Activated naive CD8-positive, alpha-beta T cell treated with anti-CD3 and anti-CD28 coated beads, Interleukin-2, amount 10 ng/mL, durations not matched to agents 7 days and 5 days (primary cell): ENCODE measurements at regions not wholly inside any gene's neighbourhood (a gene's known extent, or its start where the extent isn't known, plus 50 kb on each side); places are given as distances from the start of the nearest gene placed in this dataset.
"Not testable (repeated sequence)": the region's sequence is repeated elsewhere in the genome, so short reads cannot be mapped to it uniquely, and the experiment has no call there.

Experiments
- ATAC-seq: fragments of 150-1000 bp; cut with Tn5 transposase; one replicate; pipeline ENCODE4 v1.10.0; 2021; ENCODE audit warnings: low read depth, moderate library complexity
- POLR2A ChIA-PET: fragments of 350-600 bp; sonication (Branson Sonifier 250); formaldehyde crosslinking; loops from one replicate; lab custom pipeline; 2021; ENCODE audit warnings: antibody characterized with exemption; lab: Charles Lee
- DNase-seq: peaks from one replicate; pipeline ENCODE4 v3.0.0; 2021
- H3K27ac Mint-ChIP-seq: one replicate; pipeline ENCODE4 v1.8.0; 2022; ENCODE audit warnings: mild to moderate bottlenecking, mixed read lengths
- H3K27me3 Mint-ChIP-seq: one replicate; pipeline ENCODE4 v1.8.0; 2022; ENCODE audit warnings: mild to moderate bottlenecking, moderate library complexity, mixed read lengths
- H3K36me3 Mint-ChIP-seq: one replicate; pipeline ENCODE4 v1.8.0; 2021; ENCODE audit warnings: mild to moderate bottlenecking, mixed read lengths
- H3K4me1 Mint-ChIP-seq: one replicate; pipeline ENCODE4 v1.8.0; 2021; ENCODE audit warnings: mixed read lengths
- H3K4me3 Mint-ChIP-seq: one replicate; pipeline ENCODE4 v1.8.0; 2022; ENCODE audit warnings: mild to moderate bottlenecking, moderate library complexity, mixed read lengths
- H3K9me3 Mint-ChIP-seq: one replicate; pipeline ENCODE4 v1.8.0; 2021; ENCODE audit warnings: mixed read lengths

DNA sequence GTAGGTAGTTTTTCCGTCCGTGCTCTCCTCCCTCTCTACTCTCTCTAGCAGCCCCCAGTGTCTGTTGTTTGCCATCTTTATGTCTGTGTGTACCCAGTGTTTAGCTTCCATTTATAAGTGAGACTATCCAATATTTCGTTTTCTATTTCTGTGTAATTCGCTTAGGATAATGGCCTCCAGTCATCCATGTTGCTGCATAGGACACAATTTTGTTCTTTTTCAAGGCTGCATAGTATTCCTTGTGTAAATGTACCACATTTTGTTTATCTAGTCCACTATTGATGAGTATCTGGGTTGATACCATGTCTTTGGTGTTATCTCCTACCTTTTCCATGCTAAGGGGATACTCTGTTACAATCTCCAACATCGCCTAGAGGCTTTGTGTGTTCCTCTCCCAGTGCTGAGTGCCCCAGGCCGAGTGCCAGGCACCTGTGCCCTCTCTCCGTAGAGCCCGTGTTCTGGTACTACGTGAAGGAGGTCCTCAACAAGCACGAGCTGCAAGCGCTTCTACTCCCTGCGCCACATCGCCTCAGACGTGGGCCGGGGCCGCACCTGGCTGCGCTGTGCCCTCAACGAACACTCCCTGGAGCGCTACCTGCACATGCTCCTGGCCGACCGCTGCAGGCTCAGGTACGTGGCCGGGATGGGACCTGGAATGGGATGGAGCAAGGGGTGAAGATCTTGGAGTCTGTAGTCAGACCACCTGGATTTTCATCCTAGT lies 51.0 kb downstream of the NPIPB11 start:
- H3K27ac Mint-ChIP-seq, H3K36me3 Mint-ChIP-seq, H3K4me1 Mint-ChIP-seq, POLR2A ChIA-PET, H3K9me3 Mint-ChIP-seq, H3K4me3 Mint-ChIP-seq, DNase-seq, ATAC-seq, H3K27me3 Mint-ChIP-seq: not testable (repeated sequence)

DNA sequence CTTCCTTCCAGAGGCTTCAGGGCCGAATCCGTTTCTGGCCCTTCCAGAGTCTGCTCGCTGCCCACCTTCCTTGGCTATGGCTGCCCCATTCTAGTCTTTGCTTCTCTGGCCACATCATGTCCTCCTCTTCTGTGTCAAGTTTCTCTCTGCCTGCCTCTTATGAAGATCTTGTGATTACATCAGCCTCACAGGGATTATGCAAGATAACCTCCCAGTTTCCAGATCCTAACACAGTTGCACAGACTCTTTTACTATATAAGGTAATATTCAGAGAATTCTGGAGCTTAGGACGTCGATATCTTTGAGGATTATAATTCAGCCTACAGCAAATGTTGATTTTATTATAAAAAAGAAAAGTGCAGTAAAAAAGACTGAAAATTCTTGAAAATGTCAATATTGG lies 52.1 kb downstream of the NPIPB11 start:
- H3K4me3 Mint-ChIP-seq, H3K4me1 Mint-ChIP-seq, H3K36me3 Mint-ChIP-seq, H3K27ac Mint-ChIP-seq, POLR2A ChIA-PET, H3K27me3 Mint-ChIP-seq, DNase-seq, ATAC-seq, H3K9me3 Mint-ChIP-seq: not testable (repeated sequence)

DNA sequence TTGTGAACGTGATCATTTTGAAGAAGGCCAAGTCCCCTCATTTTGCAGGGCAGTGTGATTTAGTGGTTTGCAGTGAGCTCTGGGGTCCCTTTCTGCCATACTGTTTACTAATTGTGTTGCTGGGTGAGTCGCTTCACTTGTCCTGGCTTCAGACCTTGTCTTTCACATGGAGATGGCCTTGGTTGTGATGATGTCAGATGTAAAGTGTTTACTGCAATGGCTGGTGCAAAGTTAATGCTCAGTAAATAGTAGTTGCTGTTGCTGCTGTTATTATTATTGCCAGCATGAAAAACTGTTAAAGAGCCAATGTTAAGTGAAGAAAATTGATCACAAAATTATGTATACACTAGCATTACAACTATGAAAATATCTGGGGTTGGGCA lies 53.9 kb downstream of the NPIPB11 start:
- H3K4me1 Mint-ChIP-seq, ATAC-seq, H3K4me3 Mint-ChIP-seq, H3K27ac Mint-ChIP-seq, H3K9me3 Mint-ChIP-seq, DNase-seq, H3K36me3 Mint-ChIP-seq, POLR2A ChIA-PET, H3K27me3 Mint-ChIP-seq: not testable (repeated sequence)

DNA sequence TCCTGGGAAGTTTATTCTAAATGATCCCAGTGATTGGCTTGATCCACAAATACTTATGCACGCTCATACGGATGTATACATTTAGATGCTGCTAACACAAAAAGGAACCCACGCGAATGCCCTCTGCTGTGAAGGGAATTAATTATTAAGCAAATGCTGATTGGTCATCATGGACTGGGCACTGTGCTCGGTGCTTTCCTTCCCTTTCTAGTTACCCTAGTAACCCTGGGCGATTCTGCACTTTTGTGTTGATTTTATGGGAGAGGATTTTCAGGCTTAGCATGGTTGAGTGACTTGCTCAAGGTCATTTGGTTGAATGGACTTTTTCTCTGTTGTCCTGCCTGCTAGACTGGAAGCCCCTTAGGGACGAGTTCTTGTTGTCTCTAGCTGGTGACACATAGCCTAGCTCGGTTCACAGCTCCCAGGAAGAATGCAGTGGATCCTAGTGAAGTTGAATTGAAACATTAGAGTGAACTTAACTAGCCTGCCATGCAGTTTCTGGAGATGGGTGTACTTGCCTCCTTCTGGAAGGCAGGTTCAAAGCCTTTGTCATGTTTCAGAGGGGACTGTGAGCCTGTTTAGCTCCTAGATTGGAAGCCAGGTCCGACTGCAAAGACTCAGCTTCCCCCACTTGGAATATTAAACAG lies 54.4 kb downstream of the NPIPB11 start:
- H3K4me3 Mint-ChIP-seq, POLR2A ChIA-PET, H3K27ac Mint-ChIP-seq, H3K4me1 Mint-ChIP-seq, DNase-seq, ATAC-seq, H3K27me3 Mint-ChIP-seq, H3K36me3 Mint-ChIP-seq, H3K9me3 Mint-ChIP-seq: not testable (repeated sequence)

DNA sequence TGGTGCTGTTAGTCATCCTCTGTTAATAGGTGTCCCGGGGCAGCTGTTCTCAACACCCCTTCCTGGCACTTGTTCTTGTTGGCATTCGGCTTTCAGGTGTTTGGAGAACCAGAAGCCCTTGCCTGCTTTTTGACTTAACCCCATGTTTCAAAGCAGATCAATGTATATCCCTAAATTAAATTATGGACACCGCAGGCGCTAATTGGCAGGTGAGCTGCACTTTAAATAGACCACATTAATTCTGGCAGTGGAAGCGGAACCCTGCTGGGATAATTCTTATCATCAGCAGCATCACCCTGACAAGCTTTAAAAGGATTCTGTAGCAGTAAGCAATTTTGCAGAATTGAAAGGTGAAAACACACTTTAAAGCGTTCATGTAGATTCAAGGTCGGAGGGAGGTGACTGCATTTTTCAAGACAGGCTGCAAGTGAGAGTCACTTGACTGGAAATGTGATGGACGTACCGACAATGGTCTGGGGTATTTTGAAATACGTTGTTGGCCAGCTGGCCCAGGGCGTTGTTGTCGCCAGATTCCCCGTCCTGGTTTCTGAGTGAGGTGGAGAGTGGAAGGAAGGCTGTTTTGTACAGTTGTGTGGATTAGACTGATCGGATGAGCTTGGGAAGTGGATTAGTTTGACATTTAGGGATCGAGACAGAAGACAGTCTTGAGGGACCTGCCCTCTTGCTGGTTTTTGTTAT lies 55.1 kb downstream of the NPIPB11 start:
- H3K27me3 Mint-ChIP-seq, H3K9me3 Mint-ChIP-seq, POLR2A ChIA-PET, H3K4me1 Mint-ChIP-seq, ATAC-seq, H3K27ac Mint-ChIP-seq, H3K36me3 Mint-ChIP-seq, DNase-seq, H3K4me3 Mint-ChIP-seq: not testable (repeated sequence)

DNA sequence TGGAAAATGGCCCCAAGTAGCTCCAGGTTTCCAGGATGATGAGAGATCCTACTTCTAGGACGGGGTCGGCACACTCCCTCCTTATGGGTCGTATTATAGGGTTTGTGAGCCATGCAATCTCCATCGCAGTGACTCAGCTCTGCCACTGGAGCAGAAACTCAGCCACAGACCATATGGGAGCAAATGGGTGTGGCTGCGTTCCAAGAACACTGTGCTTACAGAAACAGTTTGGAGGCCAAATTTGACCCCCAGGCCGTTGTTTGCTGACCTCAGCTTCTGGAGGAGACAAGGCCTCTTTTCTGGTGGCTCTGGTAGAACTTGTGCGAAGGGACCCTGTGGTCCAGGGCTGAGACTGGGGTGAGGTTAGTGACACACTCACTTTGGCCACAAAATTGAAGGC lies 56.5 kb downstream of the NPIPB11 start:
- H3K36me3 Mint-ChIP-seq, DNase-seq, H3K4me3 Mint-ChIP-seq, H3K27me3 Mint-ChIP-seq, H3K4me1 Mint-ChIP-seq, ATAC-seq, POLR2A ChIA-PET, H3K27ac Mint-ChIP-seq, H3K9me3 Mint-ChIP-seq: not testable (repeated sequence)

DNA sequence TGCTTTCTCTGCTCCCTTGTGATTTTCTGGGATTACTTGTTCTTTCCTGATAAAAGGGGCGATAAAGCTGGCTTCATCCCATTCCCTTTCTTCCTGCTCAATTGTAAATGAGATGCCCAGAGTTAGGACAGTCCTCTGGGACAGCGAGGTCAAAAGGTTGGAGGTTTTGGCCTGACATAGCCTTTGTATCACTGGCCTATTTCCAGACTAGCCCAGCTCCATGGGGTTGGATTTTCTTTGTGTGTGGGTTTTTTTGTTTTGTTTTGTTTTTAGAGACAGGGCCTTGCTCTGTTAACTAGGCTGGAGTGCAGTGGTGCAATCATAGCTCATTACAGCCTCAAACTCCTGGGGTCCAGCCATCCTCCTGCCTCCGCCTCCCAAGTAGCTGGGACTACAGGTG lies 57.8 kb downstream of the NPIPB11 start:
- H3K27me3 Mint-ChIP-seq, H3K9me3 Mint-ChIP-seq, H3K4me3 Mint-ChIP-seq, H3K36me3 Mint-ChIP-seq, ATAC-seq, H3K4me1 Mint-ChIP-seq, DNase-seq, POLR2A ChIA-PET, H3K27ac Mint-ChIP-seq: not testable (repeated sequence)

DNA sequence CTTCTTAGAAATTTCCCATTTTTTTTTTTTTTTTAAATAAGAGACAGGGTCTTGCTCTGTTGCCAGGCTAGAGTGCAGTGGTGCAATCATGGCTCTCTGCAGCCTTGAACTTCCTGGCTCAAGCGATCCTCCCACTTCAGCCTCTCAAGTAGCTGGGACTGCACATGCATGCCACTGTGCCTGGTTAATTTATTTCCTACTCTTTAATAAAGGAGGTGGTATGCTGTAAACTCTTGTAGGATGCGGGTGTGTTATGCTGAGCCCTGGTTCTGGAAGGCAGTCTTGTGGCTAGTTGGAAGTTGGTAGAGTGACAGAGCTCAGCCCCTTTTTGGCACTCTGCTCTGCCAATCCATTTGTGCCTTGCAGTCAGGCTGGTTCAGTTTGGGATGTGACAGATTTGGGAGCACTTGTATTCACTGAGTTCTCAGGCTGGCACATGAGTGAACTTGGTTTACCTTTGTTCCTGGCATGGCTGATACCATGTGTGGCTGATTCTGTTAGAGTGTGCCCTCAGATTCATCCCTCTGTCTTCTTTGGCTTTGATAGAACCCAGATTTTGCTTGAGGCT lies 58.3 kb downstream of the NPIPB11 start:
- H3K27me3 Mint-ChIP-seq, DNase-seq, H3K4me1 Mint-ChIP-seq, H3K27ac Mint-ChIP-seq, H3K4me3 Mint-ChIP-seq, POLR2A ChIA-PET, H3K36me3 Mint-ChIP-seq, H3K9me3 Mint-ChIP-seq, ATAC-seq: not testable (repeated sequence)

DNA sequence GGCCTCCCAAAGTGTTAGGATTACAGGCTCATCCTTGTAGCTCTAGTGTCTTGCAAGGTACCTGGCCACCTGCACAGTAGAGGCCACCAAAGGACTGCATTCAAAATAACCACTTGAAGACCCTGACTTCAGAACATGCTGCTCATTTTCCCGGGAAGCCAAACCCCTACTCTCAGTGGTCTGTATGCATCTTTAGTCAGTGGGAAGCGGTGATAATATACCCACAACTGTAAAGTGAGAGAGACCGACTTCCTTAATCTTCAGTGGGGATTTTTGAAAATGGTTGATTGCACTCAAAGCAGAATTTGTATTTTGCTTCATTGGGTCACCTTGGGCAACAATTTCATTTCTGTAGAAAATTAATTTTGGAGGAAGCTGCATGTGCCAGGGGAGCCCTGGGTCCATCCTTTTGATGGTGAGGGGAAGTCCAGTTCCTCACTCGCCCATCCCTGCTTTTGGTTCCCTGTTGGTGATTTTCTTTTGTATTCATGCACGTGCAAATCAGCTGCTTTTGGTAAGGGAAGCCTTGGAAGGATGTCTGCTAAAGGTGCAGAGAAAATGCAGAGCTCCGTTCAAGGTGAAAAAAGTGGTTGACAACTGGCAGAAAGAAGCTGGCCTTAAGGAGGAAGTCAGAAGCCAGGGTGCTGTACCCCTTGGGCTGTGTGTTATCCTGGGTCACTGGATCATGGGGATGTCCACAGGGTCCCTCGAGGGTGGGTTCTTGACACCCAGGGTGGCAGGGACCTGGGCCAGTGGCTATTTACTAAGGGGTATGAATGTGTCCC lies 59.5 kb downstream of the NPIPB11 start:
- H3K4me1 Mint-ChIP-seq, H3K9me3 Mint-ChIP-seq, H3K27ac Mint-ChIP-seq, H3K4me3 Mint-ChIP-seq, H3K27me3 Mint-ChIP-seq, ATAC-seq, POLR2A ChIA-PET, H3K36me3 Mint-ChIP-seq, DNase-seq: not testable (repeated sequence)

DNA sequence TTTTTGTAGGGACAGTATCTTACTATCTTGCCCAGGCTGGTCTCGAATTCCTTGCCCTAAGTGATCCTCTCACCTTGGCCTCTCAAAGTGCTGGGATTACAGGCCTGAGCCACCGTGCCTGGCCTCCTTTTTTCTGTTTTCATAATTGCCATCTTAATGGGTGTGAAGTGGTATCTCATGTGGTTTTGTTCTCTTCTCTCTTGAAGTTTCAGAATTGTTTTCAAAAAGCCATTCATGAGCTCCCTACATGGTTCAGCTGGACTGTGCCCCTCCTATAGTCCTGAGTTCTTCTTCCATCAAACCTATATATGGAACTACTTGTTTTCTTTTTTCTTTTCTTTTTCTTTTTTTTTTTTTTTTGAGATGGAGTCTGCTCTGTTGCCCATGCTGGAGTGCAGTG lies 60.3 kb downstream of the NPIPB11 start:
- H3K9me3 Mint-ChIP-seq, H3K4me3 Mint-ChIP-seq, H3K4me1 Mint-ChIP-seq, H3K36me3 Mint-ChIP-seq, DNase-seq, H3K27ac Mint-ChIP-seq, H3K27me3 Mint-ChIP-seq, POLR2A ChIA-PET, ATAC-seq: not testable (repeated sequence)

DNA sequence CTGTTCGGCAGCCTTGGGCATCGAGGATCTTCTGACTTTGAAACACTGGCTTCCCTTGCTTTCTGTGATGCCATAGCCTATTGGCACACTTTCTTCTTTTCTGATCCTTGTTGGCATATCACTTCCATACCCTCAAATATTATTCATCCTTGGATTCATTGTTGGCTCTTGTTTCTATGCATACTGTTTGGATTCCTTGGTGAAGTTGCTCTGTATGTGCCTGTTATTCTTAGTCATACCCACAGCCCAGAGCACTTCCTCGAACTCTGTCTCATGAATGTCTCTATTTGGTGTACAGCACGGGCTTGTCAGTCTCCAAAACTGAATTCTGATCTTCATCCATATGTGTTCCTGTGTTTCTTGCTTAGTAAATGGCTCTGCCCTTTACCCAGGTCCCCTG lies 63.6 kb downstream of the NPIPB11 start:
- H3K27ac Mint-ChIP-seq, H3K4me3 Mint-ChIP-seq, H3K9me3 Mint-ChIP-seq, H3K27me3 Mint-ChIP-seq, POLR2A ChIA-PET, H3K4me1 Mint-ChIP-seq, H3K36me3 Mint-ChIP-seq, ATAC-seq, DNase-seq: not testable (repeated sequence)

DNA sequence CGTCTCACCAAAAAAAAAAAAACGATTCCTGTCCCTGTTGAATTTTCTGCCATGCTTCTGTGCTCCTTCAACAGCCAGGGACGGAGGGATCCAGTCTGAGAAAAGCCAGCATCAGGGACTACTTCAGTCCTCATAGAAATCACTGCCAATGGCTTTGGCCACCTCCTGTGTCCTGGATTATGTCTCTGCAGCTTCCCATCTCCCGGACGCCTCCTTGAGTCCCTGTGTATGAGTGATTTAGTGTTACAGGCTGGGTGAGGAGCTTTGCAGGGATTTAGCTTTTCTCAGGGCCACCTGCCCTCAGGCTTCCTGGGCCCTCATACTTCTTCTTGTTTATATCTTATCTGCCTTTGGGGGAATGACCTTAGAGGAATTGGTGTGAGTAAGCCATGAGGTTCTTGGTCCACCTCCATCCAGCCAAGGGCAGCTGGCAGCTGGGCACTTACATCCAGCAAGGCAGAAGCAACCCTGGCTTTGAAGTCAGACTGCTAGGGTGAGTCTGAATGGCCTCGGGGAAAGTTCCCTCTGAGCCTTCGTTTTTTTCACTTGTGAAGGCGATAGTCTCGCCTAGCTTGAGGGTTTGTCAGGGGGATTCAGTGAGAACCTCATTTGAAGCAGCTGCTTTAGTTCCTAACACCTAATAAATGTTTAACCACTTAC lies 65.6 kb downstream of the NPIPB11 start:
- DNase-seq, H3K4me3 Mint-ChIP-seq, POLR2A ChIA-PET, H3K27ac Mint-ChIP-seq, ATAC-seq, H3K4me1 Mint-ChIP-seq, H3K36me3 Mint-ChIP-seq, H3K27me3 Mint-ChIP-seq, H3K9me3 Mint-ChIP-seq: not testable (repeated sequence)

DNA sequence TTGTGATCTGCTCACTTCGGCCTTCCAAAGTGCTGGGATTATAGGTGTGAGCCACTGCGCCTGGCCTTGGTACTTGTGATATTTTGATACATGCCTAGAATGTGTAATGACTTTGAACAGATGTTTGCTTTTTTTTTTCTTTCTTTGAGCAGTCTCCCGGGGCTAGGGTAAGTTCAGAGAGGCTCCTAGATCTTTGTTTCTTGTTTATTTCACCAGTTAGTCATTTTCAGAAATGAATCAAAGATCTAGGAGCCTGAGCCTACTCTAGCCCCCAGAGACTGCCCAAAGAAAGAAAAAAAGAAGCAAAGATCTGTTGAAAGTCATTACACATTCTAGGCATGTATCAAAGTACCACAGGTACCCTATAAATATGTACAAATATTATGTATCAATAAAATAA lies 66.3 kb downstream of the NPIPB11 start:
- H3K27ac Mint-ChIP-seq, DNase-seq, POLR2A ChIA-PET, H3K4me3 Mint-ChIP-seq, H3K4me1 Mint-ChIP-seq, H3K36me3 Mint-ChIP-seq, H3K9me3 Mint-ChIP-seq, H3K27me3 Mint-ChIP-seq, ATAC-seq: not testable (repeated sequence)
